Endodermal cell (in vitro differentiated cells): ENCODE measurements at regions not wholly inside any gene's neighbourhood (a gene's known extent, or its start where the extent isn't known, plus 50 kb on each side); places are given as distances from the start of the nearest gene placed in this dataset.

Source experiments
- DNase-seq: peaks from one replicate; pipeline ENCODE4 v3.0.0-alpha.2; 2017
- H3K27ac ChIP-seq: 2 replicates; pipeline ENCODE4 v1.5.1; 2013; ENCODE audit warnings: mild to moderate bottlenecking, low read depth, low read length, moderate library complexity
- H3K27me3 ChIP-seq: 2 replicates; pipeline ENCODE4 v1.6.1; 2013; ENCODE audit warnings: mild to moderate bottlenecking, low read length, moderate library complexity; ENCODE audit not compliant: insufficient read depth, control insufficient read depth, poor library complexity, severe bottlenecking
- H3K36me3 ChIP-seq: 2 replicates; pipeline ENCODE4 v1.7.0; 2013; ENCODE audit warnings: mild to moderate bottlenecking, low read length, moderate library complexity; ENCODE audit not compliant: control insufficient read depth, insufficient read depth
- H3K4me1 ChIP-seq: one replicate; pipeline ENCODE4 v1.7.0; 2013; ENCODE audit warnings: low read length; ENCODE audit not compliant: control insufficient read depth, insufficient read depth
- H3K4me3 ChIP-seq: 2 replicates; pipeline ENCODE4 v1.5.1; 2013; ENCODE audit warnings: mild to moderate bottlenecking, low read length, moderate library complexity
- H3K9ac ChIP-seq: 2 replicates; pipeline ENCODE4 v1.6.1; 2013; ENCODE audit warnings: mild to moderate bottlenecking, low read length, moderate library complexity; ENCODE audit not compliant: poor library complexity, severe bottlenecking; ENCODE audit errors: extremely low read depth
- H3K9me3 ChIP-seq: 2 replicates; pipeline ENCODE4 v1.6.1; 2013; ENCODE audit warnings: mild to moderate bottlenecking, low read length, moderate library complexity; ENCODE audit not compliant: control insufficient read depth
- H3K27ac Mint-ChIP-seq: 2 replicates; pipeline ENCODE4 v1.8.0; 2020; ENCODE audit warnings: mixed read lengths
- H3K27me3 Mint-ChIP-seq: 2 replicates; pipeline ENCODE4 v1.8.0; 2021; ENCODE audit warnings: mild to moderate bottlenecking, mixed read lengths; ENCODE audit not compliant: insufficient read depth
- H3K36me3 Mint-ChIP-seq: 2 replicates; pipeline ENCODE4 v1.8.0; 2020; ENCODE audit warnings: low read depth, mixed read lengths
- H3K4me1 Mint-ChIP-seq: 2 replicates; pipeline ENCODE4 v1.8.0; 2020; ENCODE audit warnings: mixed read lengths
- H3K4me3 Mint-ChIP-seq: 2 replicates; pipeline ENCODE4 v1.8.0; 2020; ENCODE audit warnings: mild to moderate bottlenecking, moderate library complexity, mixed read lengths
- H3K9me3 Mint-ChIP-seq: 2 replicates; pipeline ENCODE4 v1.8.0; 2020; ENCODE audit warnings: mild to moderate bottlenecking, mixed read lengths
- WGBS, 2 experiments: methylation state at CpG; one replicate each; pipeline versions ENCODE4 v1.1.5 to v1.1.7; 2013; ENCODE audit warnings: missing lambda C conversion rate in 2 of 2, mixed read lengths in 1 of 2; ENCODE audit not compliant: insufficient coverage in 1 of 2, insufficient read length in 1 of 2; 5-methylcytosine and 5-hydroxymethylcytosine counted together
- TF ChIP-seq, protein P1 (sequence below): fragments of 200-600 bp; sonication (generic); conservative IDR thresholded peaks from 2 replicates; pipeline ENCODE4 v1.5.0; 2021; ENCODE audit warnings: antibody characterized with exemption, mild to moderate bottlenecking

DNA sequence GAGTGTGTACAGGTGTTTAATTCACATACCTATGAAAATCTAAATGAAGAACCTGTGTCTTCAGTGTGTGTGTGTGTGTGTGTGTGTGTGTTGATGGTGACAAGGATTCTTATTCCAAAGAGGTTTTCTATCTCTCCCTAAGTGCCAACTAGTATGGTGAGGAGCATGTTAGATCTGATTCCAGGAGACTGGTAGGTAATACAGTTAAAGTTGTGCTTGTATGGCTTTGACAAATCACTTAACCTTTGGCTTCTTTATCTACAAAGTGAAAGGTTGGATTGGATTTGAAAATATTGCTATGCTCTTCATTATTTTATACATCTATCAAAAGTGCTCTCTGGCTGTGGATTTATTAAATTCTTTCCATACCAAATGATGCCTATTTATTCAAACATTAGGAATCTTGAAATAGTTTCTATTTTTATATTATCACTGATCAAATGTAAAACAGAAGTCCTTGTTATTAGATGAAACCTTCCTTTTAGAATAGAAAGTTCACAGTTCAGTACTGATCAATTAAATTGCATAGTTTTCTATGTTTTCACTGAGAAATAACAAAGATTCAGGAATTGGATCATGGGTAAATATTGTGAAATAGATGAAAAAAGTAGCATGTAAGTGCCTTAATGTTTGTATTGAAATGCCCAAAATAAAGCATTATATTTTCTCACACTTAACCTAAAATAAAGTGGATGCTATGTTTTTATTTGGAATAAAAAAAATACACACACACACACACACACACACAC is 84.4 kb upstream of the MLIP start:
- H3K4me3 Mint-ChIP-seq, result no peak overlapping the region
- no peak overlapping the region for H3K4me3 ChIP-seq
- H3K4me1 ChIP-seq, result no peaks in the 10 kb centered on the region
- TF ChIP-seq, protein P1, sequence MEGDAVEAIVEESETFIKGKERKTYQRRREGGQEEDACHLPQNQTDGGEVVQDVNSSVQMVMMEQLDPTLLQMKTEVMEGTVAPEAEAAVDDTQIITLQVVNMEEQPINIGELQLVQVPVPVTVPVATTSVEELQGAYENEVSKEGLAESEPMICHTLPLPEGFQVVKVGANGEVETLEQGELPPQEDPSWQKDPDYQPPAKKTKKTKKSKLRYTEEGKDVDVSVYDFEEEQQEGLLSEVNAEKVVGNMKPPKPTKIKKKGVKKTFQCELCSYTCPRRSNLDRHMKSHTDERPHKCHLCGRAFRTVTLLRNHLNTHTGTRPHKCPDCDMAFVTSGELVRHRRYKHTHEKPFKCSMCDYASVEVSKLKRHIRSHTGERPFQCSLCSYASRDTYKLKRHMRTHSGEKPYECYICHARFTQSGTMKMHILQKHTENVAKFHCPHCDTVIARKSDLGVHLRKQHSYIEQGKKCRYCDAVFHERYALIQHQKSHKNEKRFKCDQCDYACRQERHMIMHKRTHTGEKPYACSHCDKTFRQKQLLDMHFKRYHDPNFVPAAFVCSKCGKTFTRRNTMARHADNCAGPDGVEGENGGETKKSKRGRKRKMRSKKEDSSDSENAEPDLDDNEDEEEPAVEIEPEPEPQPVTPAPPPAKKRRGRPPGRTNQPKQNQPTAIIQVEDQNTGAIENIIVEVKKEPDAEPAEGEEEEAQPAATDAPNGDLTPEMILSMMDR, result no peak
- H3K36me3 Mint-ChIP-seq, result no peaks in the 10 kb centered on the region
- no peaks in the 10 kb centered on the region for H3K27me3 Mint-ChIP-seq
- no peaks in the 10 kb centered on the region for H3K36me3 ChIP-seq
- no peak for DNase-seq
- H3K9ac ChIP-seq, result no peak overlapping the region
- no peak overlapping the region for H3K27ac Mint-ChIP-seq
- no peaks in the 10 kb centered on the region for H3K9me3 Mint-ChIP-seq
- H3K9me3 ChIP-seq, result no peaks in the 10 kb centered on the region
- no peaks in the 10 kb centered on the region for H3K27me3 ChIP-seq
- no peaks in the 10 kb centered on the region for H3K4me1 Mint-ChIP-seq
- H3K27ac ChIP-seq, result no peak overlapping the region

DNA sequence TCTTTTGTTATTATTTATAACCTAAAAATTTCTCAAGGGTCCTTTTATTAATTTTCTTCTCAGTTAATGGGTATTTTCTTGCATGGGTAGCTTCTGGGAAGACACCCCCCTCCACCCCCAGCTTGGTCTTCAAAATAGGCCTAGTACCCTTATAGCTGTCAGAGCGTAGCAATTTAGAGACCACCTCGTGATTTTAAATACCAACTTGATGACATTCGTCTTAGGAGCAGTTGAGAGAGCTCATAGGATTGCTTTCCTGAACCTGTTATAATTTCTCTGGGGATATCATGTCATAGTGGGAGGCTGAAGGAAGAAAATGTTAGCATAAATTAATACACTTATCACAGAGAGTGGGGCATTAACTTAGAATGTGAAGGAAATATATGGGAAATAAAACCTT is 83.1 kb upstream of the MLIP start:
- Histone ChIP-seq H3K36me3 (no peaks in the 10 kb centered on the region), H3K9ac (no peak overlapping the region), H3K9me3 (no peaks in the 10 kb centered on the region), H3K27me3 (no peaks in the 10 kb centered on the region), H3K4me1 (no peaks in the 10 kb centered on the region), H3K4me3 (no peak overlapping the region), H3K27ac (no peak overlapping the region)
- H3K4me1 Mint-ChIP-seq, result no peaks in the 10 kb centered on the region
- no peaks in the 10 kb centered on the region for H3K36me3 Mint-ChIP-seq
- TF ChIP-seq, protein P1, result no peak
- no peak for DNase-seq
- no peaks in the 10 kb centered on the region for H3K27me3 Mint-ChIP-seq
- no peaks in the 10 kb centered on the region for H3K9me3 Mint-ChIP-seq
- no peak overlapping the region for H3K27ac Mint-ChIP-seq
- 95 to 100% methylated on average over 1 to 3 of the region's 3 CpGs for WGBS, 2 experiments
- no peak overlapping the region for H3K4me3 Mint-ChIP-seq

DNA sequence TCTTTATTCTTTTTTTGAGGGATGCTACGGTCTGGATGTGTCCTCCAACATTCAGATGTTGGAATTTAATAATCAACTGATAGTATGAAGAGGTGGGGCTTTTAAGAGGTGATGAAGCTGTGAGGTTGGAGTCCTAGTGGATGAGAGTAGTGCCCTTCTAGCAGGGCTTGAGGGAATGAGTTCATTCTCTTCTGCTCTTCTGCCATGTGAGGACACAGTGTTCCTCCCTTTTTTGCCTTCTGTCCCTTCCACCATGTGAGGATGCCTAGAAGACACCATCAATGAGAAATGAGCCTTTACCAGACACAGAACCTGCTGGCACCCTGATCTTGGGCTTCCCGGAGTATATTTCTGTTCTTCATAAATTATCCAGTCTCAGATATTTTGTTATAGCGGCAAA is 82.1 kb upstream of the MLIP start:
- Histone ChIP-seq H3K9me3 (no peaks in the 10 kb centered on the region), H3K36me3 (no peaks in the 10 kb centered on the region), H3K27ac (no peak overlapping the region), H3K27me3 (no peaks in the 10 kb centered on the region), H3K9ac (no peak overlapping the region), H3K4me1 (no peaks in the 10 kb centered on the region), H3K4me3 (no peak overlapping the region)
- Mint-ChIP-seq H3K27me3 (no peaks in the 10 kb centered on the region), H3K27ac (no peak overlapping the region), H3K4me1 (no peaks in the 10 kb centered on the region), H3K4me3 (no peak overlapping the region), H3K9me3 (no peaks in the 10 kb centered on the region), H3K36me3 (no peaks in the 10 kb centered on the region)
- WGBS, 2 experiments, result 95 to 100% methylated on average over 2 to 3 of the region's 3 CpGs
- DNase-seq, result no peak
- TF ChIP-seq, protein P1, result no peak
